Muscle of leg (tissue), 3 donors: ENCODE measurements at regions not wholly inside any gene's neighbourhood (a gene's known extent, or its start where the extent isn't known, plus 50 kb on each side); places are given as distances from the start of the nearest gene placed in this dataset.
"Not testable (repeated sequence)": the region's sequence is repeated elsewhere in the genome, so short reads cannot be mapped to it uniquely, and the experiment has no call there.

Experiments used
- DNase-seq: peaks from one replicate; pipeline ENCODE4 v3.0.0; 2013
- H3K27ac ChIP-seq: one replicate; pipeline ENCODE4 v1.5.1; 2013; ENCODE audit warnings: mild to moderate bottlenecking, low read length, control low read depth
- H3K27me3 ChIP-seq: one replicate; pipeline ENCODE4 v1.6.1; 2013; ENCODE audit warnings: low read length; ENCODE audit not compliant: control insufficient read depth, insufficient read depth
- H3K36me3 ChIP-seq: one replicate; pipeline ENCODE4 v1.6.1; 2013; ENCODE audit warnings: low read length; ENCODE audit not compliant: control insufficient read depth, insufficient read depth
- H3K4me1 ChIP-seq: one replicate; pipeline ENCODE4 v1.6.1; 2013; ENCODE audit warnings: low read length; ENCODE audit not compliant: control insufficient read depth, insufficient read depth
- H3K4me3 ChIP-seq: one replicate; pipeline ENCODE4 v1.5.1; 2013; ENCODE audit warnings: low read length, control low read depth
- H3K9me3 ChIP-seq: replicated peaks from 2 replicates; pipeline ENCODE4 v1.6.1; 2013; ENCODE audit warnings: low read depth, low read length; ENCODE audit not compliant: control insufficient read depth
- WGBS: methylation state at CpG from one replicate; pipeline ENCODE4 v1.1.5; 2013; ENCODE audit warnings: missing lambda C conversion rate; ENCODE audit not compliant: insufficient coverage; 5-methylcytosine and 5-hydroxymethylcytosine counted together

DNA sequence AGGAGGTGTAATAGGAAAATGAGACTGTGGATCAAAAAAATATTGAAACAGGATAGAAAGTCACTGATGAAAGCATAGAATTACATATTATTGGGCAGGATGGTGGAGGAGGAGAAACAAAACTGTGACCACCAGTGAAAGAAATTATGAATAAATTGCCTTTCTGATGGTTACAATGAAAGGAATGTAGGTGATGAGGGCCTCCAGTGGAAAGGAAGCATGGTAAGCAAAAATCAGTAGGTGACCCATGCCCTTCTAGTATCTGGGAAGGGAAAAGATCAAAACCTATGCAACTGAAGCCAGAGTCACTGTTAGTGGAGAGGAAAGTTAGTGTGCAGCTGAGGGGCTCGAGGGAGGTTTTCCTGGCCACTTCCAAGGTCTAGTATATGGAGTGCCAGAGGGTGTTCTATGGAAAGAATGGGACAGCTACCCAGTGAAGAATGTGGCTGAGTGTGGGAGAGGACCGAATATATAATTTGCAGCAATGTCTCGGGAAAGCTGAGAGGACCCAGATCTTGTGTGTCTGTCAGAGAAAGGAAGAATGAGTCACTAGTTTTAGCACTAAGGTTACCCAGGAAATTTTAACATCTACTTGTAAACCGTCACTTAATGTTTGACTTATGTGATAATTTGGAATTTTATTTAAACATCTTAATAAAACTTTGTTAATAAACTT, 146.2 kb downstream of the NFKBIZ start:
- H3K9me3 ChIP-seq: no peaks in the 10 kb centered on the region
- H3K4me3 ChIP-seq: no peak overlapping the region
- no peaks in the 10 kb centered on the region for H3K36me3 ChIP-seq
- no peaks in the 10 kb centered on the region for H3K4me1 ChIP-seq
- no peak overlapping the region for H3K27ac ChIP-seq
- no peaks in the 10 kb centered on the region for H3K27me3 ChIP-seq
- WGBS: 83% methylated on average over 3 of the region's 4 CpGs
- DNase-seq: no peak

DNA sequence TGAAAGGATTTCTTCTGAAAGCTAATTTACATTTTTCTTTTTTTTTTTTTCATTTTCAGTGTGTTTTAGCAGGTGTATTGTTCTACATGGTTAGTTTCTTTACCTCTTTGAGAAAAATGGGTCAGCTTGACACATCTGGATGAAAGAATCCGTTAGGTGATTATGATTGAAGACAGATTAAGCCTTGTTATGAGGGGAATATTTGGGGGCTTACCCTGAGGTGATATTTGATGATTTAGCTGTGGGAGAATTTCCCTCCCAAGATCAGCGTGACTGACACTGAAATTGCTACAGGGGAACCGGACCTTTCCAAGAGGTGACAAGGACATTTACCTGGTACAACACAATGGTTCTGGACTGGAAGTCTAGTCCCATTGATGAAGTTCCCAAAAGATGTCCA, 147.5 kb downstream of the NFKBIZ start:
- Histone ChIP-seq H3K27me3 (no peaks in the 10 kb centered on the region), H3K4me1 (no peaks in the 10 kb centered on the region), H3K9me3 (no peaks in the 10 kb centered on the region), H3K36me3 (no peaks in the 10 kb centered on the region), H3K4me3 (no peak overlapping the region), H3K27ac (no peak overlapping the region)
- 70% methylated on average over 2 of the region's 3 CpGs for WGBS
- DNase-seq: no peak

DNA sequence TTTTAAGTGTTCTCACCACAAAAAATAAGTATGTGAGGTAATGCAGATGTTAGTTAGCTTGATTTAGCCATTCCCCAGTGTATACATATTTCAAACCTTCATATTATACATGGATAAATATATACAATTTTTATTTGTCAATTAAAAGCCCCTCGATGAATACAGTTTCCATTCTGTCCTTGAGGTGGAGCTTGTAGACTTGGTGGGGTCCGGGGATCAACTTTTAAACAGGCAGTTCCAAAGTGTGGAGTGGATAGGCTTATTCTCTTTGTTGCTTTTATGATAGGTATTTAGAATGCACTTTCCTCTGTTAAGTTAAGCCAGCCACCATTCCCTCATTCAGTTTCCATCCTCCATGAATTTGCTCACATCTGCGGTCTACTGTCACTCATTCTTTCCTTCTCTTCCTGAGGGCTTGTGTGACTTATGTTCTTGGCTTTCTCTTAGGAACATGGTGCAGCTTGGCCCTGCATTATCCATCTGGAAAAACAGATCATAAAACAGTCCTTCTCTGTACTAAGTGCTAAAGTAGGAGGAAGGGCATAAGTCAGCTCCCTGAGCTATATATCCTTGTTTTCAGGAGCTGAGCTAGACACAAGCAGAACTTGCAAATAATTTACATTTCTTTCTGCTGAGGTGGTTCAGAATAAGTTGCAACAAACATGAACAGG, 149.1 kb downstream of the NFKBIZ start:
- peak; percentile 16 for DNase-seq
- Histone ChIP-seq H3K4me3 (no peak overlapping the region), H3K9me3 (no peaks in the 10 kb centered on the region), H3K27ac (no peak overlapping the region), H3K27me3 (no peaks in the 10 kb centered on the region), H3K36me3 (no peaks in the 10 kb centered on the region), H3K4me1 (no peaks in the 10 kb centered on the region)
- WGBS: no CpG with 5 or more reads among the region's 3 CpGs

DNA sequence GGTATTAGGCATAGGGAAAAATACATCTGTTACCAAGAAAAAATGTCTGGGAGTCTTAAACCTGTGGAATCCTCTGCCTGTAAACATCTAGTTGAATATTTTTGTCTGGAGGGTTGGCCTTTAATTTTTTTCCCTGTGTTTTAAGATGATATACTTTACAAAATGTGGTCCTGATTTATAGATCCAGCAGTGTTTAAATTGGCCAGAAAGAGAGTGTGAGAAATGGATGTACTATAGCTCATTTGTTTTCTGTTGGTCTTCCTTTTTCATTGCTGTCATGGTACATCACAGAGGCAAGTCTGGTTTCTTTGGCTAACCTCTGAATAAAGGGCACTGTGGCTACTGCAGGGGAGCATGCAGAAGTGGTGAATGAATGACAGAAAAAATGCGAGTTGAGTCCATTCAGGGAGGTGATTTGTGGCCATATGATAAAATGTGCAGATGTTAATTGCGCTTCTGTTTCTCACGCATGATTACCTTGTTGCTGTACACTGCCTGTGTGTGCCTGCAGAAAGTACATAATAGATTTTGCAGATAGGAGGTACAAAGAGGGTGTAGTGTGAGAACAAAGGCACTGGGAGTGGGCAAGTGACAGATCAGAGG, 150.0 kb downstream of the NFKBIZ start:
- no peaks in the 10 kb centered on the region for H3K27me3 ChIP-seq
- H3K27ac ChIP-seq: no peak overlapping the region
- no peaks in the 10 kb centered on the region for H3K36me3 ChIP-seq
- DNase-seq: no peak
- no peaks in the 10 kb centered on the region for H3K9me3 ChIP-seq
- WGBS: 76% methylated on average over 3 of the region's 3 CpGs
- no peak overlapping the region for H3K4me3 ChIP-seq
- no peaks in the 10 kb centered on the region for H3K4me1 ChIP-seq

DNA sequence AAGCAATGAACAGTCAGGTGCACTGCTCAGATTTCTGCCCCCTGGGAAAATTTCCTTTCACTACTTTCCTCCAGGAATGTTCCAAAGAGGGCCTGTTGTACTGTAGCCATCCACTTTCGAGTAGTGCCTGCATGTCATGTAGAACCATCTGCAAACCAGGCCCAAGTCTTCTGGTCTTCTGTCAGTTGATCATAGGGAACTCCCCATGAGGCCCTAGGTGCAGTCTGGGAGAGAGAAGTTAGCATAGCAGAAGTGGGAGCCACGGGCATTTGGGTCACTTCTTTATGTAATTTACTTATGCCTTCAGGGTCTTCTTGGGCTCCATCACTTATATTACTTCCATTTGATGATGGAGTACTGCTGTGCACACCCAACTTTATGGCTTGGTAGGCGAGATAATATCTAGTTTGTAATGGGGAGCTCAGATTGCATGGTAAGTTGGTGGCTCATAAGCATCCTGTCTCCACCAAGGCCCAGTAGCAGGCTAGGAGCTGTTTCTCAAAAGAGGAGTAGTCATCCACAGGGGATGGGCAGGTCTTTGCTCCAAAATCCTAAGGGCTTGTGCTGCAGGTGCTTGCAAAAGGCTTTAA, 151.4 kb downstream of the NFKBIZ start:
- DNase-seq: no peak

DNA sequence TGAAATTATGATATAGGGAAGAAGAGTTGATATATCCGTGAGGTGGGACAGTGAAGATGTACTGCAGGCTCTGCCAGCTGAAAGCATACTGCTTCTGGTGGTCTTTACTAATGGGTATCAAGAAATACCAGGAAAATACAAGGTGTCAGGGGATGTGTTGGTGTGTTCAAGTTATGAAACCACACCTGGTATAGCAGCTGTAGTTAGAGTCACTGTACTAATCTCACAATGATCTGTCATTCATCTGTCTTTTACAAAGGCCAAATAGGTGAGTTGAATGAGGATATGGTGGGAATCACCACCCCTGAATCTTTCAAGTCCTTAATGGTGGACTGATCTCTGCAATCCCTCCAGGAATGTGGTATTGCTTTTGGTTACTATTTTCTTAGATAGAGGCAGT, 152.7 kb downstream of the NFKBIZ start:
- no peaks in the 10 kb centered on the region for H3K9me3 ChIP-seq
- DNase-seq: no peak
- no peaks in the 10 kb centered on the region for H3K27me3 ChIP-seq
- H3K27ac ChIP-seq: no peak overlapping the region
- H3K4me3 ChIP-seq: no peak overlapping the region
- no peaks in the 10 kb centered on the region for H3K4me1 ChIP-seq
- no peaks in the 10 kb centered on the region for H3K36me3 ChIP-seq
- WGBS: 83% methylated on average over 1 of the region's 1 CpG

More for the DNA sequence above, 151.4 kb downstream of the NFKBIZ start:
- Histone ChIP-seq H3K4me1 (no peaks in the 10 kb centered on the region), H3K27ac (no peak overlapping the region), H3K9me3 (no peaks in the 10 kb centered on the region), H3K27me3 (no peaks in the 10 kb centered on the region), H3K4me3 (no peak overlapping the region), H3K36me3 (no peaks in the 10 kb centered on the region)
- WGBS: no CpG with 5 or more reads among the region's 3 CpGs

DNA sequence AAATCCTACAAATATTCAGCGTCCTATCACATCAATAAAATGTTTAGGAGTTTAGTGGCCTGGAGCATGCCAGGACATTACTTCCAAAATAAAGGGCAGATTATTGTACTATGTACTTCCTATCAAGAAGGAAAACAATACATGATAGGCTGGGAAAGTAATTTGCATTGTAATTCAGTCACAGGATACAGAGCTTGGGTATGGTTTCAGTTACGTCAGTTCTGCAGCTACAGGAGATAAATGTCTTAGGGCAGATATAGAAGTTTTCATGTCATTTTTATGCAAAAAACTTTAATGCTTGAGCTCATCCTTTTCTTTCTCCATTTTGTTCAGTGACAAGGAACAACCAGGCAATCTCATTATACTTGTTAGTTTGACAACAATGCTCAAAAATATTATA, 155.2 kb downstream of the NFKBIZ start:
- no peak for DNase-seq
- Histone ChIP-seq H3K27me3 (no peaks in the 10 kb centered on the region), H3K4me3 (no peak overlapping the region), H3K36me3 (no peaks in the 10 kb centered on the region), H3K9me3 (no peaks in the 10 kb centered on the region), H3K27ac (no peak overlapping the region), H3K4me1 (no peaks in the 10 kb centered on the region)
- no CpG with 5 or more reads among the region's 2 CpGs for WGBS

DNA sequence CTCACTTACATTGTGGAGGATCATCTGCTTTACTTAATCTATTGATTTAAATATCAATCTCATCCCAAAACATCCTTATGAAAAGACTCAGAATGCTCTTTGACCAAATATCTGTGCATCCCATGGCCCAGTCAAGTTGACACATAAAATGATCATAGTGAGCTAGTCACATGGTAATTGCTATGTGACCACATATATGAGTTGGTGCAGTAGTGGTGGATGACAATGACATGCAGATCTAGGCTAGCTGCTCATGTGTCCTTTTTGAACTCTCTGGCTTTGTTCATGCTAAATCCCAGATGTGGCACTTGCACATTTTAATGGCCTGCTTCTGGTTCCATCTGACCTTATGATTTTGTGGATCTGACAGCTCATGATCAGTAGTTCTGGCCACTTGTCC, 156.2 kb downstream of the NFKBIZ start:
- H3K9me3 ChIP-seq: no peaks in the 10 kb centered on the region
- no peaks in the 10 kb centered on the region for H3K36me3 ChIP-seq
- DNase-seq: no peak
- H3K27me3 ChIP-seq: no peaks in the 10 kb centered on the region
- no peak overlapping the region for H3K4me3 ChIP-seq
- H3K4me1 ChIP-seq: no peaks in the 10 kb centered on the region
- H3K27ac ChIP-seq: no peak overlapping the region

DNA sequence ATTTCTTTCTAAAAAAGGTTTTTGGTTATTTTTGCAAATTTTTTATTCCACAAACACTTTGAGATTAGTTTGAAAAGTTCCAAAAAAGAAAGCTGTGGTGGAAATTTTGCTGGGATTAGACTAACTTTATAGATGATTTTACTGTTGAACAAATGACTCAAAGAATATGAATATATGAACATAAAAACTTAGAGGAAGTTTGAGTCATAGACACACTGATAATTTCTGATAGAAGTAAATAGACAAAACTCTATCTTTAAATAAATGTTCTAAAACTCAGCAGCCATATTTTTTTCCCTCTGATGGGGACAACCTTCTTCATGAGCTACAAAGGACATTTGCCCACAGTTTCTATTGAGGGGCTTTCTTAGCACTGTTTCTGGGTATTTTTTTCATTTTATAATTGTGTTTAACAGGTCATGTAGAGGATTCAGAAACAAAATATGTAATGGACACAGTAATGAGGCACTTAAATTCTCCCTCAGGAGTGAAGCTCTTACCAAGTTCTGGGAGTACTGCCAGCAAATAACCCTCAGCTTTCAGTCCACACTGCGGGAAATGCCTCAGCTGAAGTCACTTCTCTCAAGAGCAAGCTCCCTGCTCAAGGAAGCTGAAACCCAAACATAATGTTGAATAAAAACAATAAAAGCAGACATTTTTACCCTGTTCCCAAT, 157.6 kb downstream of the NFKBIZ start:
- Histone ChIP-seq H3K9me3 (no peaks in the 10 kb centered on the region), H3K4me1 (no peaks in the 10 kb centered on the region), H3K27me3 (no peaks in the 10 kb centered on the region), H3K27ac (no peak overlapping the region), H3K4me3 (no peak overlapping the region), H3K36me3 (no peaks in the 10 kb centered on the region)
- DNase-seq: peak; percentile 68
- 0% methylated on average over 1 of the region's 1 CpG for WGBS

DNA sequence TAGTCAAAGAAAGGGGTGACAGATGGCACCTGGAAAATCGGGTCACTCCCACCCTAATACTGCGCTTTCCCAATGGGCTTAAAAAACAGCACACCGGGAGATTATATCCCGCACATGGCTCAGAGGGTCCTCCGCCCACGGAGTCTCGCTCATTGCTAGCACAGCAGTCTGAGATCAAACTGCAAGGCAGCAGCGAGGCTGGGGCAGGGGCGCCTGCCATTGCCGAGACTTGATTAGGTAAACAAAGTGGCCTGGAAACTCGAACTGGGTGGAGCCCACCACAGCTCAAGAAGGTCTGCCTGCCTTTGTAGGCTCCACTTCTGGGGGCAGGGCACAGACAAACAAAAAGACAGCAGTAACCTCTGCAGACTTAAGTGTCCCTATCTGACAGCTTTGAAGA, 159.1 kb downstream of the NFKBIZ start:
- not testable (repeated sequence) for H3K27me3 ChIP-seq, DNase-seq, H3K4me1 ChIP-seq, H3K4me3 ChIP-seq, H3K9me3 ChIP-seq, H3K27ac ChIP-seq, H3K36me3 ChIP-seq
- 94% methylated on average over 10 of the region's 11 CpGs for WGBS
